ENCODE measurements at regions not wholly inside any gene's neighbourhood (a gene's known extent, or its start where the extent isn't known, plus 50 kb on each side); places are given as distances from the start of the nearest gene placed in this dataset.
A peak's percentile ranks its signal among the peaks of the same experiment; 100 is the strongest.

DNA sequence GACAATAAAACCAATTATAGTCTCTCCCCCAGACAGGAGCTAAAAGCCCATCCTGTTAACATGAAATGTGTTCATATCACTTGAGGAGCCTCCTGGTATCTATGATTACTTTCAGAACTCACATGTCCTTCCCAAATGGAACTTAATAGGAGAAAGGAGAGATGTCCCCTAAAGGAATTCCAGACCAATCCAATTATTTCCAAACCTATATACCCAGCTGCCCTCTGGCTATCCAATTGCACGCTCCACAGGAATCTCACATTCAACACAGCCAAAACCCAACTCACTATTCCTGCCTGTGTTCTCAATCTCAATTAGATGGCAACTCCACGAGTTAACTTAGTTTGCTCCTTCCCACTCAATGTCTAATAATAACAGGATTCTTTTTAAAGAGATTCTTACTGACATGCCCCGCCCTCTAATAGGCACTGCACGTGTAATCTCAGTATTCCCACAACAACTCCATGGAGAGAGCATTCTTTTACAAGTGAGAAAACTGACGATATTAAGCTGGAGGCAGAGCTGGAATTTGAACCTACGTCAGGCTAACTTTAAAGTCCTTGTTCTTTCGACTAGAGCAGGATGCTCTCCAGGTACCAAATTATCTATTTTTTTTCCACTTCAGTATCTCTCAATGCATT lies 59.1 kb upstream of the SEC16B start:
- no peak overlapping the region for H3K4me3 ChIP-seq
- intact Hi-C loops (cut with DNase I; ENCODE audit: low total_unique reads): no loop called here
- H3K9me3 ChIP-seq: no peaks in the 10 kb centered on the region
- H3K36me3 ChIP-seq: no peaks in the 10 kb centered on the region
- H3K27me3 ChIP-seq: no peaks in the 10 kb centered on the region
- no peak for TF ChIP-seq POLR2AphosphoS5 (IDR thresholded peaks at IDR 0.05)
- TF ChIP-seq, protein P1, sequence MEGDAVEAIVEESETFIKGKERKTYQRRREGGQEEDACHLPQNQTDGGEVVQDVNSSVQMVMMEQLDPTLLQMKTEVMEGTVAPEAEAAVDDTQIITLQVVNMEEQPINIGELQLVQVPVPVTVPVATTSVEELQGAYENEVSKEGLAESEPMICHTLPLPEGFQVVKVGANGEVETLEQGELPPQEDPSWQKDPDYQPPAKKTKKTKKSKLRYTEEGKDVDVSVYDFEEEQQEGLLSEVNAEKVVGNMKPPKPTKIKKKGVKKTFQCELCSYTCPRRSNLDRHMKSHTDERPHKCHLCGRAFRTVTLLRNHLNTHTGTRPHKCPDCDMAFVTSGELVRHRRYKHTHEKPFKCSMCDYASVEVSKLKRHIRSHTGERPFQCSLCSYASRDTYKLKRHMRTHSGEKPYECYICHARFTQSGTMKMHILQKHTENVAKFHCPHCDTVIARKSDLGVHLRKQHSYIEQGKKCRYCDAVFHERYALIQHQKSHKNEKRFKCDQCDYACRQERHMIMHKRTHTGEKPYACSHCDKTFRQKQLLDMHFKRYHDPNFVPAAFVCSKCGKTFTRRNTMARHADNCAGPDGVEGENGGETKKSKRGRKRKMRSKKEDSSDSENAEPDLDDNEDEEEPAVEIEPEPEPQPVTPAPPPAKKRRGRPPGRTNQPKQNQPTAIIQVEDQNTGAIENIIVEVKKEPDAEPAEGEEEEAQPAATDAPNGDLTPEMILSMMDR (IDR thresholded peaks at IDR 0.05): no peak
- TF ChIP-seq POLR2A (IDR thresholded peaks at IDR 0.05): no peak
- no peak overlapping the region for H3K27ac ChIP-seq
- DNase-seq (ENCODE audit: low spot score in 2 of 2): no peak
- H3K4me1 ChIP-seq: no peaks in the 10 kb centered on the region

DNA sequence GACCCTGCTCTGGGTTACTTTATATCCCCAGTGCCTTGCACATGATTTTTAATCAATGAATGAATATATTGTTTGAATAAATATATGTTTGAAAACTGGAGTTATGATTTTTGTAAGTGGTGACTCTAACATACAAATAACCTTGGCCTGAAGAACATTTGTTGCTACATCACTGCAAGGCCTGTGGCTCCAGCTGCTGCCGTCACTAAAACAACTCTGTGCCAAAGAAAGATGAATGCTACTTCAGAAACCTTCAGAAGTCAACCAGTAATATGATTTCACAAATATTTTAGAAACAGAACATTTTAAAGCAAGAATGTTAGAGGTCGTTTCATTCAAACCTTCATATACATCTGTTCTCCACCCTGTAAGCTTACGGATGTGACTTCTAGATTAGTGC lies 60.6 kb upstream of the SEC16B start:
- no peak overlapping the region for H3K4me3 ChIP-seq
- TF ChIP-seq, protein P1 (IDR thresholded peaks at IDR 0.05): no peak
- TF ChIP-seq POLR2A (IDR thresholded peaks at IDR 0.05) (no peak), POLR2AphosphoS5 (IDR thresholded peaks at IDR 0.05) (no peak)
- DNase-seq (ENCODE audit: low spot score in 2 of 2): no peak
- no peaks in the 10 kb centered on the region for H3K9me3 ChIP-seq
- no peaks in the 10 kb centered on the region for H3K27me3 ChIP-seq
- no peaks in the 10 kb centered on the region for H3K36me3 ChIP-seq
- no peak overlapping the region for H3K27ac ChIP-seq
- intact Hi-C loops (cut with DNase I; ENCODE audit: low total_unique reads): no loop called here
- no peaks in the 10 kb centered on the region for H3K4me1 ChIP-seq

DNA sequence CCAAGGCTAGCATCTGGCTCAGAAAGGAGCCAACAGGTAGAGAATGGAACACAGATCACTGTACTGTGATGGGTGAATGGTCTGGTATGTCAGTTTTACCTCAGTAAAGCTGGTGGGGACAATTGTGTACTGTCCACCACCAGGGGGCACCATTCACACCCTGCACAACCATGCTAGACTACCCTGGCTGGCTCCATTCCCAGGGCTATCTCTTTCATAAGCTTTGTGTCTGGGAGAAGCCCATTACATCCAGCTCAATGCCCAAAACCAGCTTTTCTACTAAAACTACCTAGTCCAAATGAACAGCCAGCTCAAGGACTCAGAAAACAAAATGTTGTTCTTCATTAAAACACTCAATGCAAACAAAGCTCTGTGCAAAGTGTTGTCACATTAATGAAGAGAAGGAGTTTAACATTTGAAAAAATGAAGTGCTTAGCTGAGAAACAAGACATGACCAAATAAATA lies 62.0 kb upstream of the RASAL2 start:
- no peak overlapping the region for H3K27ac ChIP-seq
- no peaks in the 10 kb centered on the region for H3K27me3 ChIP-seq
- H3K9me3 ChIP-seq: no peaks in the 10 kb centered on the region
- DNase-seq (ENCODE audit: low spot score in 2 of 2): peak; percentile 78 to 82
- H3K36me3 ChIP-seq: no peaks in the 10 kb centered on the region
- intact Hi-C loops (cut with DNase I; ENCODE audit: low total_unique reads): no loop called here
- peak in 1 of 3 donors; percentile 69 for TF ChIP-seq POLR2AphosphoS5 (IDR thresholded peaks at IDR 0.05)
- TF ChIP-seq POLR2A (IDR thresholded peaks at IDR 0.05): no peak
- TF ChIP-seq, protein P1 (IDR thresholded peaks at IDR 0.05): peak; percentile 71 to 84 (median 78)
- no peak overlapping the region for H3K4me3 ChIP-seq
- H3K4me1 ChIP-seq: no peaks in the 10 kb centered on the region

DNA sequence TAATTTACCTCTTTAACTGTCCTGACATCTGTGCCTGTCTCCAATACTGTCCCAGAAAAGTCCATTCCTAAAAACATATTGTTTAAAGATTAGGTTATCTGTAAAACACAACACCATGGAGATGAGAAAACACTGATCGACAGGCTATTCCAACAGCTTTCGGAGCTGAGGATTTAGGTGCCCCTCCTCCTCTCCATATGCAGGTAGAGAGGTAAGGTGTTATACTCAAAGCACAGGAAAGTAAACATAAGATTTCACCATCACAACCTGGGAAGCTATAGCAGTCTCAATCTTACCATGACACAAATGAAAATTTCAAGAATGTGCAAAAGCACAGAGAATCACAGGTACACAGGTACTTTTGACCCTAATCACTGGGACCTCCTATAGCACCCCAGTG lies 60.9 kb upstream of the RASAL2 start:
- no peaks in the 10 kb centered on the region for H3K9me3 ChIP-seq
- TF ChIP-seq POLR2AphosphoS5 (IDR thresholded peaks at IDR 0.05) (no peak), POLR2A (IDR thresholded peaks at IDR 0.05) (no peak)
- TF ChIP-seq, protein P1 (IDR thresholded peaks at IDR 0.05): no peak
- H3K4me1 ChIP-seq: no peaks in the 10 kb centered on the region
- no peak for DNase-seq (ENCODE audit: low spot score in 2 of 2)
- H3K4me3 ChIP-seq: no peak overlapping the region
- H3K27me3 ChIP-seq: no peaks in the 10 kb centered on the region
- peak overlapping the region; percentile 27 to 56 for H3K27ac ChIP-seq
- intact Hi-C loops (cut with DNase I; ENCODE audit: low total_unique reads): no loop called here
- no peaks in the 10 kb centered on the region for H3K36me3 ChIP-seq

DNA sequence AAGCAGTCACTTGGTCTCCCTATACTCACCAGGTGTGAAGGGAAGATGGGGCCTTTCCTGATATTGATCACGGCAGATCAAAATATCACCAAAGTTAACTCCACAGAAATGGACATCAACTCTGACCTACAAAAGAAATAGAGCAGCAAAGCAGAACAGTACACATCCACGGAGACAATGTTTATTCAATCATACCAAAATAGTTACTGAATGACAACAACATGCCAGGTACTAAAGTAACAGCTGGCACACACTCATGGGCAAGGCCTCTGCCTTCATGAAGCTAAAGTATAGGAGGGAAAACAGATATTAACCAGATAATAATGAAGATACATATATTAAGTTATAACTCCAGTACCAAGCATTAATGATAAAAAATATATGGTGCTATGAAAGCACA lies 59.2 kb upstream of the RASAL2 start:
- TF ChIP-seq POLR2AphosphoS5 (IDR thresholded peaks at IDR 0.05): no peak
- TF ChIP-seq POLR2A (IDR thresholded peaks at IDR 0.05): no peak
- TF ChIP-seq, protein P1 (IDR thresholded peaks at IDR 0.05): no peak
- no peak for DNase-seq (ENCODE audit: low spot score in 2 of 2)
- Histone ChIP-seq H3K36me3 (no peaks in the 10 kb centered on the region), H3K4me1 (no peaks in the 10 kb centered on the region), H3K4me3 (no peak overlapping the region), H3K27me3 (no peaks in the 10 kb centered on the region), H3K9me3 (no peaks in the 10 kb centered on the region), H3K27ac (peak overlapping the region; percentile 3 to 56)
- intact Hi-C loops (cut with DNase I; ENCODE audit: low total_unique reads): no loop called here
